ENCODE measurements at regions not wholly inside any gene's neighbourhood (a gene's known extent, or its start where the extent isn't known, plus 50 kb on each side); places are given as distances from the start of the nearest gene placed in this dataset.

- H3K4me1 ChIP-seq (ENCODE audit: low read depth, poor library complexity, severe bottlenecking) = peaks cover 42% of the 10 kb centered on the region
- no peaks in the 10 kb centered on the region for H3K27me3 ChIP-seq (ENCODE audit: insufficient read depth, low read depth)
- no peak for TF ChIP-seq CTCF (conservative IDR thresholded peaks at IDR 0.05; ENCODE audit: low read depth, low read length)
- peak overlapping the region; percentile 23; the same call in 1 of the 2 replicates for H3K4me2 ChIP-seq
- no peak overlapping the region for H3K4me3 ChIP-seq (IDR thresholded peaks at IDR 0.05; ENCODE audit: insufficient read depth, low read depth, low read length)
- no peaks in the 10 kb centered on the region for H3K79me2 ChIP-seq (ENCODE audit: insufficient read depth, low read depth)
- H2AFZ ChIP-seq (ENCODE audit: low read depth) = peak overlapping the region; percentile 19; the same call in 1 of the 2 replicates
- peak overlapping the region; percentile 28; the same call in 1 of the 2 replicates for H3K27ac ChIP-seq
- no peaks in the 10 kb centered on the region for H3K36me3 ChIP-seq (ENCODE audit: insufficient read depth)
- no peaks in the 10 kb centered on the region for H4K20me1 ChIP-seq (ENCODE audit: insufficient read depth)
- H3K9ac ChIP-seq = no peak overlapping the region
Observed at GRCh38 chr19:34305221-34306083, 51.1 kb downstream of the GARRE1 start.

GRCh38 chr19:34306213-34306661 lies 51.9 kb downstream of the GARRE1 start:
- Histone ChIP-seq H3K79me2 (ENCODE audit: insufficient read depth, low read depth) (no peaks in the 10 kb centered on the region), H4K20me1 (ENCODE audit: insufficient read depth) (no peaks in the 10 kb centered on the region), H3K4me2 (peak overlapping the region; percentile 23; the same call in 1 of the 2 replicates), H3K36me3 (ENCODE audit: insufficient read depth) (no peaks in the 10 kb centered on the region), H2AFZ (ENCODE audit: low read depth) (peak overlapping the region; percentile 19; the same call in 1 of the 2 replicates), H3K4me3 (IDR thresholded peaks at IDR 0.05; ENCODE audit: insufficient read depth, low read depth, low read length) (no peak overlapping the region), H3K27ac (peak overlapping the region; percentile 28; the same call in 1 of the 2 replicates), H3K27me3 (ENCODE audit: insufficient read depth, low read depth) (no peaks in the 10 kb centered on the region), H3K9ac (no peak overlapping the region; the same call in 1 of the 2 replicates), H3K4me1 (ENCODE audit: low read depth, poor library complexity, severe bottlenecking) (peaks cover 42% of the 10 kb centered on the region)
- TF ChIP-seq CTCF (conservative IDR thresholded peaks at IDR 0.05; ENCODE audit: low read depth, low read length) = no peak

GRCh38 chr19:34306824-34307223 lies 52.5 kb downstream of the GARRE1 start:
- Histone ChIP-seq H4K20me1 (ENCODE audit: insufficient read depth) (no peaks in the 10 kb centered on the region), H3K9ac (no peak overlapping the region; the same call in 1 of the 2 replicates), H2AFZ (ENCODE audit: low read depth) (no peak overlapping the region), H3K79me2 (ENCODE audit: insufficient read depth, low read depth) (no peaks in the 10 kb centered on the region), H3K4me3 (IDR thresholded peaks at IDR 0.05; ENCODE audit: insufficient read depth, low read depth, low read length) (no peak overlapping the region), H3K27ac (peak overlapping the region; percentile 28; the same call in 1 of the 2 replicates), H3K27me3 (ENCODE audit: insufficient read depth, low read depth) (no peaks in the 10 kb centered on the region), H3K4me2 (peak overlapping the region; percentile 23; the same call in 1 of the 2 replicates), H3K36me3 (ENCODE audit: insufficient read depth) (no peaks in the 10 kb centered on the region), H3K4me1 (ENCODE audit: low read depth, poor library complexity, severe bottlenecking) (peaks cover 42% of the 10 kb centered on the region)
- no peak for TF ChIP-seq CTCF (conservative IDR thresholded peaks at IDR 0.05; ENCODE audit: low read depth, low read length)

- no peak overlapping the region for H2AFZ ChIP-seq (ENCODE audit: low read depth)
- peak overlapping the region; percentile 14; the same call in 1 of the 2 replicates for H3K27ac ChIP-seq
- no peak overlapping the region for H3K4me3 ChIP-seq (IDR thresholded peaks at IDR 0.05; ENCODE audit: insufficient read depth, low read depth, low read length)
- H3K9ac ChIP-seq = no peak overlapping the region
- peaks cover 42% of the 10 kb centered on the region for H3K4me1 ChIP-seq (ENCODE audit: low read depth, poor library complexity, severe bottlenecking)
- no peaks in the 10 kb centered on the region for H3K79me2 ChIP-seq (ENCODE audit: insufficient read depth, low read depth)
- no peaks in the 10 kb centered on the region for H3K27me3 ChIP-seq (ENCODE audit: insufficient read depth, low read depth)
- no peaks in the 10 kb centered on the region for H4K20me1 ChIP-seq (ENCODE audit: insufficient read depth)
- peak overlapping the region; percentile 18 for H3K4me2 ChIP-seq
- TF ChIP-seq CTCF (conservative IDR thresholded peaks at IDR 0.05; ENCODE audit: low read depth, low read length) = no peak
- no peaks in the 10 kb centered on the region for H3K36me3 ChIP-seq (ENCODE audit: insufficient read depth)
Observed at GRCh38 chr19:34308381-34309367, 54.3 kb downstream of the GARRE1 start.

All from KMS-11 (cell line).